Osteocyte (in vitro differentiated cells): ENCODE measurements at regions not wholly inside any gene's neighbourhood (a gene's known extent, or its start where the extent isn't known, plus 50 kb on each side); places are given as distances from the start of the nearest gene placed in this dataset.

Experiments used
- DNase-seq: peaks from one replicate; pipeline ENCODE4 v3.0.0; 2021; ENCODE audit warnings: mixed read lengths; ENCODE audit not compliant: unreplicated experiment; ENCODE audit errors: extremely low spot score
- H3K27ac Mint-ChIP-seq: one replicate; pipeline ENCODE4 v1.8.0; 2021; ENCODE audit warnings: mild to moderate bottlenecking, mixed read lengths; ENCODE audit not compliant: unreplicated experiment
- H3K27me3 Mint-ChIP-seq: one replicate; pipeline ENCODE4 v1.8.0; 2021; ENCODE audit warnings: mixed read lengths; ENCODE audit not compliant: unreplicated experiment
- H3K36me3 Mint-ChIP-seq: one replicate; pipeline ENCODE4 v1.8.0; 2021; ENCODE audit warnings: mixed read lengths; ENCODE audit not compliant: unreplicated experiment
- H3K4me1 Mint-ChIP-seq: one replicate; pipeline ENCODE4 v1.8.0; 2021; ENCODE audit warnings: mixed read lengths; ENCODE audit not compliant: unreplicated experiment
- H3K4me3 Mint-ChIP-seq: one replicate; pipeline ENCODE4 v1.8.0; 2021; ENCODE audit warnings: mild to moderate bottlenecking, moderate library complexity, mixed read lengths; ENCODE audit not compliant: unreplicated experiment
- H3K9me3 Mint-ChIP-seq: one replicate; pipeline ENCODE4 v1.8.0; 2021; ENCODE audit warnings: mixed read lengths; ENCODE audit not compliant: unreplicated experiment
- TF ChIP-seq, protein P1 (sequence below): fragments of 200-600 bp; sonication (generic); IDR thresholded peaks from 2 replicates; pipeline ENCODE4 v1.5.0; 2021; ENCODE audit warnings: antibody characterized with exemption, mild to moderate bottlenecking, moderate library complexity

GRCh38 chr16:73614131-73614530 lies 566.2 kb upstream of the ZFHX3 start:
- Mint-ChIP-seq H3K4me1 (no peaks in the 10 kb centered on the region), H3K36me3 (no peaks in the 10 kb centered on the region), H3K9me3 (no peaks in the 10 kb centered on the region), H3K27me3 (peaks cover 43% of the 10 kb centered on the region), H3K27ac (no peak overlapping the region), H3K4me3 (no peak overlapping the region)
- TF ChIP-seq, protein P1, sequence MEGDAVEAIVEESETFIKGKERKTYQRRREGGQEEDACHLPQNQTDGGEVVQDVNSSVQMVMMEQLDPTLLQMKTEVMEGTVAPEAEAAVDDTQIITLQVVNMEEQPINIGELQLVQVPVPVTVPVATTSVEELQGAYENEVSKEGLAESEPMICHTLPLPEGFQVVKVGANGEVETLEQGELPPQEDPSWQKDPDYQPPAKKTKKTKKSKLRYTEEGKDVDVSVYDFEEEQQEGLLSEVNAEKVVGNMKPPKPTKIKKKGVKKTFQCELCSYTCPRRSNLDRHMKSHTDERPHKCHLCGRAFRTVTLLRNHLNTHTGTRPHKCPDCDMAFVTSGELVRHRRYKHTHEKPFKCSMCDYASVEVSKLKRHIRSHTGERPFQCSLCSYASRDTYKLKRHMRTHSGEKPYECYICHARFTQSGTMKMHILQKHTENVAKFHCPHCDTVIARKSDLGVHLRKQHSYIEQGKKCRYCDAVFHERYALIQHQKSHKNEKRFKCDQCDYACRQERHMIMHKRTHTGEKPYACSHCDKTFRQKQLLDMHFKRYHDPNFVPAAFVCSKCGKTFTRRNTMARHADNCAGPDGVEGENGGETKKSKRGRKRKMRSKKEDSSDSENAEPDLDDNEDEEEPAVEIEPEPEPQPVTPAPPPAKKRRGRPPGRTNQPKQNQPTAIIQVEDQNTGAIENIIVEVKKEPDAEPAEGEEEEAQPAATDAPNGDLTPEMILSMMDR = no peak
- no peak for DNase-seq

- DNase-seq = no peak
- Mint-ChIP-seq H3K27ac (no peak overlapping the region), H3K4me3 (no peak overlapping the region), H3K4me1 (no peaks in the 10 kb centered on the region), H3K9me3 (no peaks in the 10 kb centered on the region), H3K36me3 (no peaks in the 10 kb centered on the region), H3K27me3 (peaks cover 43% of the 10 kb centered on the region)
- TF ChIP-seq, protein P1 = no peak
These were observed 562.8 kb upstream of the ZFHX3 start for GRCh38 chr16:73610605-73611156.

DNA sequence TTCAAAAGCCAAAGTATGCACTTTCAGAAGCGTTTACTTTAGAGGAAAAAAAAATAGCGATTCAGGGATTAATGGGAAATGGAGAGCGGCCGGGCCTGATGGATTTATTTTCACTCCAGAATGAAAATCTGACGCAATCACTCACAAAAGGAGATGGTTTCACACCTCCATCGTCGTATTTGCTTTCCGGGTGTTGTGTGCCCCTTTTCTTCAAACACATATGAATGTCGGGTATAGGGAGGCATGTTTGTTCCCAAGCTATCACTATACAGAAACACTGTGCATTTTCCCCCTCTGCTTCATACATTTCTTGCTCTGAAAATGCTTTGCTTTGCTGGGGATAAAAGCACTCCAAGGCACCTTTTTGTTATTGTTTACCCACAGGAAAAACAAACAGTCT lies 562.2 kb upstream of the ZFHX3 start:
- Mint-ChIP-seq H3K9me3 (no peaks in the 10 kb centered on the region), H3K27ac (no peak overlapping the region), H3K27me3 (peaks cover 40% of the 10 kb centered on the region), H3K4me3 (no peak overlapping the region), H3K36me3 (no peaks in the 10 kb centered on the region), H3K4me1 (peaks cover 2% of the 10 kb centered on the region)
- TF ChIP-seq, protein P1 = no peak
- no peak for DNase-seq

- no peak overlapping the region for H3K4me3 Mint-ChIP-seq
- TF ChIP-seq, protein P1 = no peak
- peaks cover 2% of the 10 kb centered on the region for H3K4me1 Mint-ChIP-seq
- DNase-seq = no peak
- H3K27me3 Mint-ChIP-seq = peaks cover 32% of the 10 kb centered on the region
- no peaks in the 10 kb centered on the region for H3K36me3 Mint-ChIP-seq
- no peaks in the 10 kb centered on the region for H3K9me3 Mint-ChIP-seq
- H3K27ac Mint-ChIP-seq = no peak overlapping the region
These were observed 561.0 kb upstream of the ZFHX3 start for GRCh38 chr16:73608911-73609310.

DNA sequence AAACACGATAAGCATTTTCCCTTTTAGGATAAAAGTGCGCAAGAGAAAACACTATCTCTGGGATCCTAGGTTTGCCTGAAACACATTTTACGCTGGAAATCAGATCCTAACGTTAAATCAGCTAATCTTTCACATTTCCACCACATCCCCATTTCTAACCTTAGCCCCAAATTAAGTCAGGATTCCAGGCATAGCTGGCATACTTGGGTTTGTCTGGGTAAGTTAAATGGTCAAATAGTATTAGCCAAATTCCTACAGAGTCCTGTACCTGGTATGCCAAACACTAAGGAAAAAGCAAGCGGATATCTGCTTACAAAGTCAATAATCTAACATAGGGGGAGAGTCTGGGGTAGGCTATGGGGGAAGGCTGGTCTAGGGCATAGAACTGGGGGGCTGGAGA lies 557.4 kb upstream of the ZFHX3 start:
- Mint-ChIP-seq H3K27me3 (peaks cover 6% of the 10 kb centered on the region), H3K4me3 (no peak overlapping the region), H3K27ac (no peak overlapping the region), H3K9me3 (no peaks in the 10 kb centered on the region), H3K4me1 (peaks cover 2% of the 10 kb centered on the region), H3K36me3 (no peaks in the 10 kb centered on the region)
- DNase-seq = no peak
- TF ChIP-seq, protein P1 = no peak
